ENCODE measurements at regions not wholly inside any gene's neighbourhood (a gene's known extent, or its start where the extent isn't known, plus 50 kb on each side); places are given as distances from the start of the nearest gene placed in this dataset.

- no peak for TF ChIP-seq CTCF (IDR thresholded peaks at IDR 0.05)
- no peak for TF ChIP-seq POLR2A (IDR thresholded peaks at IDR 0.05)
These were observed 485.1 kb downstream of the CSNK1G3 start for GRCh38 chr5:123997064-123997461.

All from lower leg skin (tissue), 3 donors.